LNCaP clone FGC (cell line): ENCODE measurements at regions not wholly inside any gene's neighbourhood (a gene's known extent, or its start where the extent isn't known, plus 50 kb on each side); places are given as distances from the start of the nearest gene placed in this dataset.

Source experiments
- DNase-seq: peaks from one replicate; pipeline ENCODE4 v3.0.0-alpha.2; 2011; ENCODE audit warnings: low read depth
- H3K4me3 ChIP-seq: 2 replicates; pipeline ENCODE4 v1.5.1; 2011; ENCODE audit warnings: mild to moderate bottlenecking, low read depth, low read length, control low read depth
- CTCF ChIP-seq: IDR thresholded peaks from 2 replicates; pipeline ENCODE4 v1.5.1; 2012; ENCODE audit warnings: mild to moderate bottlenecking; ENCODE audit not compliant: control insufficient read depth, insufficient read depth; ENCODE audit errors: extremely low read depth

GRCh38 chr10:120735773-120736371, 115.3 kb upstream of the WDR11 start:
- TF ChIP-seq CTCF, result peak; percentile 68
- DNase-seq, result no peak
- H3K4me3 ChIP-seq, result no peak overlapping the region

- no peak overlapping the region for H3K4me3 ChIP-seq
- DNase-seq, result no peak
- no peak for TF ChIP-seq CTCF
Measured at GRCh38 chr10:120736377-120736776, 114.8 kb upstream of the WDR11 start.

GRCh38 chr10:120738658-120739057, 112.5 kb upstream of the WDR11 start:
- no peak for TF ChIP-seq CTCF
- H3K4me3 ChIP-seq, result no peak overlapping the region
- no peak for DNase-seq

DNA sequence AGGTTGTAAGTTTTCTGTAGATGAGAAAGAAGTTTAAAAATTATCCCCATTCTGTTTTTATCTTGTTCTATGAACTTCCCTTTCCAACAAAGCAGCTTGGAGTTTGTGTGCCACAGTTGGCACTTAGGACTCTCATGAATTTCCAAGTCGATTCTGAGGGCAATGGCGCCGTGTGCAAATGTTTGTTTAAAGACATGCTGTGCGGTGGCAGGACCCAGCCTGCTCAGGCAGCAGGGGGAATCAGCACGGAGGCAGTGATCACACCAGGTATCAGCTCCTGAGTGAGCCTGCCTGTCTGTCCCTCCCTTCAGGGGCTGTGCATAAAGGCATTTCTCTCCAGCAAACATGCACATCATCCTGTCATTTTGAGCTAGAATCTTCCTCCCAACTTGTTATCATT, 109.8 kb upstream of the WDR11 start:
- no peak overlapping the region for H3K4me3 ChIP-seq
- no peak for TF ChIP-seq CTCF
- no peak for DNase-seq

DNA sequence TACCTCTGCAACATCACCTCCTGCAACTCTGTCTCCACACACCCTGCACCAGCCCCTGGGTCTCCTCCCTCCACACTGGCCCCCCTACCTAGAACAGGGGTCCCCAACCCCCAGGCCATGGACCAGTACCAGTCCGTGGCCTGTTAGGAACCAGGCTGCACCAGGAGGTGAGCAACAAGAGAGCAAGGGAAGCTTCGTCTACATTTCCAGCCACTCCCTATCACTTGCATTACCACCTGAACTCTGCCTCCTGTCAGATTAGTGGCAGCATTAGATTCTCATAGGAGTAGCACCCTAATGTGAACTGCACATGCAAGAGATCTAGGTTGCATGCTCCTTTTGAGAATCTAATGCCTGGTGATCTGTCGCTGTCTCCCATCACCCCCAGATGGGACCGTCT, 108.8 kb upstream of the WDR11 start:
- DNase-seq, result no peak

DNA sequence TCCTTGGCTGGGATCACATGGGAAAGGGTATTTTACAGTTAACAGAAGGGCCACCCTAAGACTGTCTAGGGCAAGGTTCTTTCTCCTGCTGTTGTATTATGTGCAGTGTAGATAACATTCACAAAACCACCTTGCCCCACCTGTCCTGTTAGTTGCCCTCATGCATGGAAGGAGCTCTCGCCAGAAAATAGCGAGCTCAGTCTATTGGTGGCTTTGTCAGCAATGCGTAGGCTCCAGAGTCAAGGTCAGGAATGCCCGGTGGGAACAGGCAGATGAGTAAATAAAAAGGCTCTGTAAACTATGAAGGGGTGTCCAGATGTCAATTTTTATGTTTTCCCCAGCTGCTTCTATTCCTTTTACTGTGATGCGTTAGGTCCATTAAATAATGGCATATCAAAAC, 107.1 kb upstream of the WDR11 start:
- H3K4me3 ChIP-seq, result no peak overlapping the region
- DNase-seq, result no peak
- no peak for TF ChIP-seq CTCF

More for the DNA sequence above, 108.8 kb upstream of the WDR11 start:
- no peak for TF ChIP-seq CTCF
- H3K4me3 ChIP-seq, result no peak overlapping the region
